Brain microvascular endothelial cell (primary cell): ENCODE measurements at regions not wholly inside any gene's neighbourhood (a gene's known extent, or its start where the extent isn't known, plus 50 kb on each side); places are given as distances from the start of the nearest gene placed in this dataset.

Source experiments
- DNase-seq: peaks from one replicate; pipeline ENCODE4 v3.0.0-alpha.2; 2020
- H3K27ac ChIP-seq: fragments of 250-450 bp; sonication (Bioruptor Pico); 2 replicates; pipeline ENCODE4 v1.5.1; 2020; ENCODE audit warnings: mild to moderate bottlenecking, moderate library complexity
- H3K27me3 ChIP-seq: fragments of 250-450 bp; sonication (Bioruptor Pico); replicated peaks from 2 replicates; pipeline ENCODE4 v1.5.1; 2020; ENCODE audit warnings: mild to moderate bottlenecking
- H3K36me3 ChIP-seq: fragments of 250-450 bp; sonication (Bioruptor Pico); replicated peaks from 2 replicates; pipeline ENCODE4 v1.5.1; 2020; ENCODE audit warnings: mild to moderate bottlenecking
- H3K4me3 ChIP-seq: 2 replicates; pipeline ENCODE4 v1.5.1; 2011; ENCODE audit warnings: low read depth, mild to moderate bottlenecking, control low read depth, low read length, moderate library complexity
- in situ Hi-C: cut with HindIII; loops from 2 replicates; pipeline ENCODE4 v1.10.0; 2017; ENCODE audit warnings: low sequenced_read_pairs, low pct_ligation_motif_present
- TF ChIP-seq, protein P1 (sequence below): IDR thresholded peaks from 2 replicates; pipeline ENCODE4 v1.5.1; 2011; ENCODE audit warnings: low read depth, mild to moderate bottlenecking, moderate library complexity, low read length, control low read depth, inconsistent platforms; ENCODE audit errors: missing control alignments

DNA sequence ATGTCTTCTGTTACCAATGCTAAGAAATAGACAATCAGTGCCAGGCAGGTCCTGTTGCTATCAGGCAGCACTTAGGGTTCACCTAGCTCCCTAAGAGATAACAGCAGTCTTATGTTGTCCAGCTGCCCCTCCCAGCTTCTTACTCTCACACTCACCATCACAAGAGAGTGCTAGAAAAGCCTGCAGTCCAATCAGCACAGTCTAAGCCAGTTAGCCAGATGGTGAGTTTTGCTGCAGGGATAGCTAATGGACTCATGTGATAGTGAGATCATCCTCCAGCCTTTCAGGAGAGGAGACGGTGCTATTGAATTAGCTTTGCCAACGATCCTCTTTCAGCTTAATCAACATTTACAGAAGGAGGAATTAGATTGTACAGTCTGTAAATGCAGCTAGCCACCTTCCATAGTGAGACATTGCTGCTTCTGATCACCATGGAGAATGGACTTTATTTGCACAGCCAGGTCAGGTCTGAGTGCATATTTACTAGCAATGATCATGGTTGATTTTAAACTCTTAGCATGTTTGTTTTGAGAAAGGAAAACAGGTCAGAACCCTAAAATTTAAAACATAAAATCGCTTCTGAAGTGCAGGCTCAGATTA is 438.3 kb downstream of the CENPC start:
- H3K4me3 ChIP-seq = no peak overlapping the region
- no peak for DNase-seq
- no peak overlapping the region for H3K27ac ChIP-seq
- in situ Hi-C loops = no loop called here
- no peaks in the 10 kb centered on the region for H3K27me3 ChIP-seq
- no peaks in the 10 kb centered on the region for H3K36me3 ChIP-seq
- TF ChIP-seq, protein P1, sequence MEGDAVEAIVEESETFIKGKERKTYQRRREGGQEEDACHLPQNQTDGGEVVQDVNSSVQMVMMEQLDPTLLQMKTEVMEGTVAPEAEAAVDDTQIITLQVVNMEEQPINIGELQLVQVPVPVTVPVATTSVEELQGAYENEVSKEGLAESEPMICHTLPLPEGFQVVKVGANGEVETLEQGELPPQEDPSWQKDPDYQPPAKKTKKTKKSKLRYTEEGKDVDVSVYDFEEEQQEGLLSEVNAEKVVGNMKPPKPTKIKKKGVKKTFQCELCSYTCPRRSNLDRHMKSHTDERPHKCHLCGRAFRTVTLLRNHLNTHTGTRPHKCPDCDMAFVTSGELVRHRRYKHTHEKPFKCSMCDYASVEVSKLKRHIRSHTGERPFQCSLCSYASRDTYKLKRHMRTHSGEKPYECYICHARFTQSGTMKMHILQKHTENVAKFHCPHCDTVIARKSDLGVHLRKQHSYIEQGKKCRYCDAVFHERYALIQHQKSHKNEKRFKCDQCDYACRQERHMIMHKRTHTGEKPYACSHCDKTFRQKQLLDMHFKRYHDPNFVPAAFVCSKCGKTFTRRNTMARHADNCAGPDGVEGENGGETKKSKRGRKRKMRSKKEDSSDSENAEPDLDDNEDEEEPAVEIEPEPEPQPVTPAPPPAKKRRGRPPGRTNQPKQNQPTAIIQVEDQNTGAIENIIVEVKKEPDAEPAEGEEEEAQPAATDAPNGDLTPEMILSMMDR = no peak

DNA sequence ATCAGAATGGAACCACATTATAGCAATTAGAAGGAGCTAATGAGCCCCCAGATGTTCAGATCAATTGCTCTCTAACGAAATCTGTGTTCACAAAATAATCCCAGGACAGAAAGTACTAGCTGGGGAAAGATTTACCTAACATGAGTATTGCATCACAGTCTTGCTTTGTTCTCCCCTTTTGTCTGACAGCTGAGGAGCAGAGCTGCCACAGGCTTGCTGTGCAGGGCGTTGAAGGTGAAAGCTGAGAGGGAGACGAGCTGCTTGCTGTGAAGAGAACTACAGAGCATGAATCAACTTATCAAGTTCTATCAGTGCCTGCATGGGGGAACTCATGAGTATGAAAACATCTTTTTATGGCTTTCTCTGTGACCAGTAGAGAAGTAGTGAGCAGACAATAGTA is 441.2 kb downstream of the CENPC start:
- Histone ChIP-seq H3K27me3 (no peaks in the 10 kb centered on the region), H3K27ac (no peak overlapping the region), H3K36me3 (no peaks in the 10 kb centered on the region), H3K4me3 (no peak overlapping the region)
- in situ Hi-C loops = no loop called here
- DNase-seq = no peak
- TF ChIP-seq, protein P1 = no peak

DNA sequence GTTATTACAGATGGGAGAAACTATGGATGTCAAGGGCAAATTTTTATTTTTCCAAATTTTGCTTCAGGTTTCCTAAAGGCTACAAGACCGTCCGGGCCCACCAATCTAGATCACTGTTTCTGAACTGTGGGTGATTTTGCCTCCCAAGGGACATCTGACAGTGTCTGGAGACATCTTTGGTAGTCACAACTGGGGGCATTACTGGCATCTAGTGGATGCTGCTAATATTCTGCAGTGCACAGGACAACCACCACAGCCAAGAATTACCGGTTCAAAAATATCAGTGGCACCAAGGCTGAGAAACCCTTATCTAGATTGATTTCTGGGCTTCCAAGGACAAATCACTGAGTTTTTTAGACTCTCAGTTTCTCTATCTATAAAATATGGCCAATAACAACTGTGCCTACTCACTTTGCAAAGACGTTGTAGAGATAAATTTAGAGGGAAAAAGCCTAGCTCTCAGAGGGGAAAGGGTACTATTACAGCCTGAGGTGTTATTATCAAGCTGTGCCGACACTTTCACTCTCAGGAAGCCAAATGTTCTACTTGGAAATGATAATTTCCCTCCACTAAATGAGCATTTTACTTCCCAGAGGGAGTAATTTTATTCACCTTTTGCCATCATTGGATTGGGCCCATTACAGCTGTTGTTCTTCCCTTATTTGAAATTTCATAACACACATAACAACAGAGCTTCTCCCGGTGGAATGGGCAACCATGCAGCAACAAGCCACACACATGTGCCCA is 442.1 kb downstream of the CENPC start:
- in situ Hi-C loops = no loop called here
- TF ChIP-seq, protein P1 = no peak
- H3K27ac ChIP-seq = no peak overlapping the region
- DNase-seq = no peak
- no peaks in the 10 kb centered on the region for H3K36me3 ChIP-seq
- no peak overlapping the region for H3K4me3 ChIP-seq
- H3K27me3 ChIP-seq = no peaks in the 10 kb centered on the region

DNA sequence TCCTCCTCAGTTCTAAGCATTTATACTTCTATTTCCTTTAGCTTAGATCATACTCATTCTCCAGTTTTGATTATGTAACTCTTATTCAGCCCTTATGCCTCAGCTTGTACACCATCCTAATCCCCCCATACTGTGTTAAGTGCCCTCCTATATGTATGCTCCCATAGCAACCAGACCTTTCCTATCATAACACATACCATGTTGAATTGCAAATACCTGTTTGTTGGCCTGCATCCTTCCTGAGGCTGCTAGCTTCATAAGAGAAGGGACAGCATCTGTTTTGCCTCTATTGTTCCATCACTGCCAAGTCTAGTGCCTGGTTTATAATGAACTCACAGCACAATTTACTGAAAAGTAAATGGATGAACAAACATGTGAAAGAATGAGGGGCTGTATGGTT is 443.7 kb downstream of the CENPC start:
- DNase-seq = no peak

DNA sequence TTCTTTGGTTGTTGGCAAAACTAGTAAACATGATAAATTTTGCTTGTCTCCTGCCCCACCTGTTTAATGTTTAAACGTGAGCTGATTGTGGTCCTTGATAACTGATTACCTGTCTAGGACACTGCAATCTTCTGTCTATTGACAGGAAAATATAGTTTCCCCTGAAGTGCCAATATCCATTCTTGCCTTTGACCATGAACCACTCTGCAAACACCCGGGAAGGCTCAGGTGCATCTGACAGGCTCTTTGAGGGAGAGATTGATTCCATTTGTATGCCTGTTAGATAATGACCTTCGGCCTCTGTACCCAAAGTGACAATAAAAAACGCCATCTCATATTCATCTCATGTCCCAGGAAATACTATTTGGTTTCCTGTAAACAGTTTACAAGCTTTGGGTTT is 453.0 kb downstream of the CENPC start:
- H3K4me3 ChIP-seq = no peak overlapping the region
- H3K27ac ChIP-seq = no peak overlapping the region
- TF ChIP-seq, protein P1 = no peak
- no peaks in the 10 kb centered on the region for H3K36me3 ChIP-seq
- in situ Hi-C loops = no loop called here
- DNase-seq = no peak
- no peaks in the 10 kb centered on the region for H3K27me3 ChIP-seq

More for the DNA sequence above, 443.7 kb downstream of the CENPC start:
- Histone ChIP-seq H3K4me3 (no peak overlapping the region), H3K27ac (no peak overlapping the region), H3K27me3 (no peaks in the 10 kb centered on the region), H3K36me3 (no peaks in the 10 kb centered on the region)
- in situ Hi-C loops = no loop called here
- TF ChIP-seq, protein P1 = no peak

DNA sequence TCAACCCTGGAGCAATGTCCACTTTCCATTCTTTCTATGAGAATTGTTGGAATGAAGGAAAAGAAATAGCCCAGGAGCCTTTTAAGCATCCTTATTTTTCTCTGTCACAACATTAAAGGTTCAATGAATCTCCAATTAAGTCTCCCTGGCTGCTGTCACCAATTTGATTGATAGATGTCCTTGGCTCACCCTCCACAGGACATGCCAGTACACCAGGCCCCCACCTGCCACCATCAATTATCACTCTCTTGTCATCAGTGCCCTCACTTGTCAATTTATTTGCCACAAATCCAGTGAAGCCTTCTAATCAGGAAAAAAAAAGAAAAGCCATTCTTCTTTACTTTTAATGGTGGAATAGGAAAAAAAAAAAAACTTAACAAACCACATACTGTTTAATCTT is 453.6 kb downstream of the CENPC start:
- DNase-seq = no peak
- in situ Hi-C loops = no loop called here
- TF ChIP-seq, protein P1 = no peak
- H3K27ac ChIP-seq = no peak overlapping the region
- H3K4me3 ChIP-seq = no peak overlapping the region
- no peaks in the 10 kb centered on the region for H3K36me3 ChIP-seq
- no peaks in the 10 kb centered on the region for H3K27me3 ChIP-seq
